ENCODE measurements at regions not wholly inside any gene's neighbourhood (a gene's known extent, or its start where the extent isn't known, plus 50 kb on each side); places are given as distances from the start of the nearest gene placed in this dataset.
"Not testable (repeated sequence)": the region's sequence is repeated elsewhere in the genome, so short reads cannot be mapped to it uniquely, and the experiment has no call there.

GRCh38 chr2:12882393-12882792 lies 165.7 kb downstream of the TRIB2 start:
- no peak for DNase-seq

- DNase-seq, result no peak
Observed at GRCh38 chr2:12883906-12884305, 167.2 kb downstream of the TRIB2 start.

DNA sequence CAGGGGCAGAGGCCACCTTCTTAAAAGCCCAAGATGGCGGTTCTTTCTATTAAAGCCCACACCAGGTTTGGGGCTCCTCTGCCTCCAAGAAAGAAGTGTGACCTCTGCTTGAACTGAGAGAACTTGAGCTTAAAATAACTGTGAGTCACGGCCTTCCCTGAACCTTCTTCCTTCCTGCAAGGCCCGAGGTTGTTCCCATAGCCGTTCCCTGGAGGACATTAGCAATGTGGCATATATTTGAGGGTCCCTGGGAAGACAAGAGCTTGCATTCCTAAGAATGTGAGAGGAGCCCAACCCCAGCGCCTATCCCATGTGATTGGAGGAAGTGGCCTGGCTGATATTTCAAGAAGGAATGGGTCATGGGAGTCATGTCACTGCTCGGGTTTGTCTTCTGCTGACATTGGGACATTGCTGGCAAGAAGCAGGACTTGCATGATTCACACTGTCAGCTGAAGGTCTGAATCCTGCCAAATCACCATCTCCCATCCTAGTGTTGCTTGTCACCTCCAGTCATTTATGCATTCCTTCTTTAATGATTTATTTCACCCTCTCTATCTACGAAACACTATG lies 168.1 kb downstream of the TRIB2 start:
- no peak for DNase-seq

DNA sequence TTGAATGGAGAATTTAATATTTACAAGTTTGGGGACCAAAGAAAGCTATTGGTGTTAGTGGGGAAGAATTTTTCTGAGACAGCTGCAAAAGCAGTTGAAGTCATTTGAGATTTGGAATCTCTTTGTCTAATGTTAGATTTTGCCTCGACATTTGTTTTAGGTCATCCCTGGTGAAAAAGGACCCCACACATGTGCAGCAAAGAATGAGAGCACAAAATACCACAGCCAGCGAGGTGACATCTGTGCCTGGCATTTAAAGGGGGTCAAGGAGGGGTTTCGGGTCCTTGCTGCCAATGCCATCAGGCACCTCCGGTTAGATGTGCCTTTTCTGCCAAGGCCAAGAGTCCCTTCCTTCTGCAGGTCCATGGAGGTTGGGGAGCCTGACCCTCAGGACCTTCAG lies 173.3 kb downstream of the TRIB2 start:
- DNase-seq, result no peak

DNA sequence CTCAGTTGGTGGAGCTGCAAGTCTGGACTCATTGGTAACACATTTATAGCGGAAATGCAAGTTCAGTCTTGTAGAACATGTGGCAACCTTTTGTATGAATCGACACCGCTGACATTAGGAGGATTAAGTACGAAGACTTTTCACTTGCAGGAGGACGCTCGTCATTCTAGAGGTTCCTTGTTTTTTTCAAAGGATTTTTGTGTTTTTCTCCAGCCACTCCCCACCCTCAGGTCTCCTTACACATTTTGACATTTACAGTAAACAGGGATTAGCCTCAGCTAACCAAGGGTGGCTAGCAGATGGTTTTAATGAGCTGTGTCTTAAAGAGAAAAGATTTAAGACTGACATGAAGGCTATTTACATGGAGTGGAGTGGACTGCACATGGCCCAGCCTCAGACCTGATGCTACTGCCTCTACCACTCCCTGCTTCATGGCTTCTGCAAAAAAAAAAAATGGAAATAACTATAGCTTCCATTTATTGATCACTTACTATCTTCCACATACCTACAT lies 173.8 kb downstream of the TRIB2 start:
- no peak for DNase-seq

DNA sequence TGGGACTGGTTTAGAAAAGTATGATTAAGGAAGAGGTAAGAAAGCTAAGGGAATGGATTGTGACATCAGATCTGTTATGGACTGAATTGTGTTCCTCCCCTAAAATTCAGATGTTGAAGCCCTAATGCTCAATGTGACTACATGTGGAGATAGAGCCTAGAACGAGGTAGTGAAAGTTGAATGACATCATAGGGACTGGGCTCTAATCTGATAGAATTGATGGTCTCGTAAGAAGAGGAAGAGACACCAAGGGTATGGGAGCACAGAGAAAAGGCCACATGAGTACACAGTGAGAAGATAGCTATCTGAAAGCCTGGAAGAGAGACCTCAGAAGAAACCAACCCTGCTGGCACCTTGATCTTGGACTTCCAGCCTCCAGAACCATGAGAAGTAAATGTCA lies 178.3 kb downstream of the TRIB2 start:
- no peak for DNase-seq

DNA sequence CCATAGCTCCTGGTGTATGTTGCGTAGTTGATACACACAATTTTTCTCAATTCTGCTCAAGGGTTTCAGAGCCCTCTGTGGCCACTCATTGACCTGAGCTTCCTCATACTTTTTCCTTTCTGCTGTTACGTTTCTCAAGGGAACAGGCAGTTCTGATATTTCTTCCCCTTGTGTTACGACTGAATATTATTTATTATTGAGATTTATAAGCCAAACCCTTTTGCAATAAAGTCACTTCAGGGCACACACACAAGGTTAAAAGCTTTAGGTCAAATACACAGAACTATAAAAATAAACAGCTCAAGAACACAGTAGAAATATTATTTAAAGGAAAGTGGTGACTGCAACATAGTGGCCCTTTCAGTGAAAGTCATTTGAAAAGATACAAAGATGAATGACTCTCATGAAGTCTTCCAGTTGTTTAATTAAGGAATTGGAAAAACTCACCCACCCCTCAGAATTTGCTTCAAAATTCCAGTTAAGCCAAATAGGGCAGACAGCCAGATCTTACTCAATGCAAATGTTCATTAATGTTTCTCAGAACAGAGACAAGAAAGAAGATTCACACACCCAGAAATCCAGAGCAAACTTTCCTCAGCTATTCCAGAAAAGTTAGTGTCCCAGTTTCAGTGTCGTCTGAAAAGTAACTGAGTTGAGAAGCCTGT lies 179.7 kb downstream of the TRIB2 start:
- DNase-seq, result no peak

GRCh38 chr2:12897181-12897580 lies 180.4 kb downstream of the TRIB2 start:
- no peak for DNase-seq

GRCh38 chr2:12903272-12903671 lies 186.5 kb downstream of the TRIB2 start:
- DNase-seq, result no peak

- DNase-seq, result no peak
Observed at GRCh38 chr2:12910431-12910830, 193.7 kb downstream of the TRIB2 start.

DNA sequence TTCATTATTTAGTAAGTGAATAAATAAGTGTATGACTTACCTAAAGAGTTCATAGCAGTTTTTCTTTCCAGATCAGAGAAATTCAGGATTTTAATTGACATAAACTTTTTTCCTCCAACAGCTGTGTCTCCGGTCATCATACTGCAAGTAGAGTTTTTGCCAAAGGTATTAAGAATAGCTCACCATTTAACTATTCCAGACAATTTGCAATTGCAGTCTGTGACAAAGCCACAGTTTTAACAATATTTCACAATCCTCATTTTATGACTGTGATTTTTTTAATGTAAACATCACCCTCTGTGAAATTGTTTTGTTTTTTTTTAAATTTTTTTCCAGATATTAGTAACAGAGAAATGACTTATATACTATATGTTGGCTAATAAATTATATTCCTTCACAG lies 199.1 kb downstream of the TRIB2 start:
- DNase-seq, result no peak

GRCh38 chr2:12918138-12918834 lies 201.6 kb downstream of the TRIB2 start:
- DNase-seq, result no peak

DNA sequence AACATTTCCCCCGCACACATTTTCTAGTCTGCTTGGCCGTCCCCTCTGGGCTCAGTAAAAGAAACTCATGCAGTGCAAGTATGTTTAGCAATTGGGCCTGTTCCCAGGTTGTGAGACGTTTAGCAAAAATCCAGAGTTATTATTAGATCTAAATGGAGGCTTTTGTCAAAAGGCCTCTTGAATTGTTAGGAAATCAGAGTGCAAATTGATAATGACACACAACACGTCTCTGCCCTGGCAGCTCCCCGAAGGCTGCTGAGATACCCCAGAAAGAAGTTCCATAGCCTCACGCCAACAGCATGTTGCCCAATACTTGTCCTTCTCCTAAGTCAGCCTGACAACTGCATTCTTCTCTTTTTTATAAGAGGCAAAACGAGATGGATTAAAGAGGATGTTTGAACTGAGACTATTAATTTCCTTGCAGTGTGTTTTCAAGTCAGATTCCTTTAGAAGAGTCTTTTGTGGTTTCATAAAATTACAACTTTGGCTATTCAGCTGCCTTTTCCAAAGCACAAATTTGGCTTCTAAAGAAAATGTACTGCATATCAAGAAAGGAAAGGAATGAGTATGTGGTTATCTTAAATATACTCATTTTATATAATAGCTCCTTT lies 202.2 kb downstream of the TRIB2 start:
- no peak for DNase-seq

DNA sequence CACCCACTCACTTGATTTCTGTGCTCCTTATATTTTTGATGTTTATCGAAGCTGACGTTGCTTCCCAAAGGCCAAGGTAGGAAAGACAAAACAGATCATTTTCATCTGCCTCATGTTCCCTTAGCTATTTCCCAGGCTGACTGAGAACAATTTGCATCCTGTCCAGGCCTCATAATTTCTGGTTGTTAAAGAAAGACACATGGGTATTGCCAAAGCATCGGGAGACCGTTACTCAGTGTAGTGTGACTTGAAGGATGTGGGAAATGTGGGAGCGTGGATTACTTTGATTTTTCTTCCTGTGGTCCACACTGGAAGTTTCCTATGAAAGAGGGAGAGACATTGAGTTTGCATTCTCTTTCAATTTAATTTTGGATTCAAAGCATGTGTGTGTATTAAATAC lies 204.6 kb downstream of the TRIB2 start:
- DNase-seq, result no peak

DNA sequence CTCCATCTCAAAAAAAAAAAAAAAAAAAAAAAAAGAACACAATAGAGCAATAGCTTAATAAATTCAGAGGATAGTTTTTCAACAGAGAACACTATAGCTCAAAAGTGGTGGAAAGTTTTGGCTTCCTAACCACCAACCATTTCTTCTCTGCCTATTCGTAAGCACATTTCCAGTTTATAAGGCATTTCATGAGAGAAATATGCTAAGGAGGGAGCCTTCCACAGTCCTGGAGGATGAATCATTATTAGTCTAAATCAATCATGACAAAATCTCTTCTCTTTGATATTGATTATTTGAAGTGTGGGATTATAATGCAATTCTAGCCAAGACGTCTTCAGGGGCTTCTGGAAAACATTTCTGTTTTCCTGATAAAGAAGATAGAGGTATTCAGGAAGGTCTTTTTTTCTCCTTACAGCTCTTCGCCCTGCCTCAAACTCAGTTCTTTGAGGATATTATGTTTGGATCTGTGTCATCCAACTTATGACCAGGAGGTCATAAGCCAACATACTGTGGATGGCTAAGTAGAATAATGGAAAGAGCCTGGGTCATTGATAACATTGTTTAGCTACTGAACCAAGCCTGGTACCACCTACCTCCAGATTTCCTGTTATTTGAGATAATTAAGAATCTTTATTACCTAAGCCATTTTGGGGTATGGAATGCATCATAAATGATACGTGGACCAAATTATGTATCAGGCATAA lies 207.3 kb downstream of the TRIB2 start:
- no peak for DNase-seq

DNA sequence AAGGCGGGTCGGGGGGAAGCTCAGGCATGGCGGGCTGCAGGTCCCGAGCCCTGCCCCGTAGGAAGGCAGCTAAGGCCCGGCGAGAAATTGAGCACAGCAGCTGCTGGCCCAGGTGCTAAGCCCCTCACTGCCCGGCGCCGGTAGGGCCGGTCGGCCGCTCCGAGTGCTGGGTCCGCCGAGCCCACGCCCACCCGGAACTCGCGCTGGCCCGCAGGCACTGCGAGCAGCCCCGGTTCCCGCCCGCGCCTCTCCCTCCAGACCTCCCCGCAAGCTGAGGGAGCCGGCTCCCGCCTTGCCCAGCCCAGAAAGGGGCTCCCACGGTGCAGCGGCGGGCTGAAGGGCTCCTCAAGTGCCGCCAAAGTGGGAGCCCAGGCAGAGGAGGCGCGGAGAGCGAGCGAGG lies 209.9 kb downstream of the TRIB2 start:
- DNase-seq, result not testable (repeated sequence)

DNA sequence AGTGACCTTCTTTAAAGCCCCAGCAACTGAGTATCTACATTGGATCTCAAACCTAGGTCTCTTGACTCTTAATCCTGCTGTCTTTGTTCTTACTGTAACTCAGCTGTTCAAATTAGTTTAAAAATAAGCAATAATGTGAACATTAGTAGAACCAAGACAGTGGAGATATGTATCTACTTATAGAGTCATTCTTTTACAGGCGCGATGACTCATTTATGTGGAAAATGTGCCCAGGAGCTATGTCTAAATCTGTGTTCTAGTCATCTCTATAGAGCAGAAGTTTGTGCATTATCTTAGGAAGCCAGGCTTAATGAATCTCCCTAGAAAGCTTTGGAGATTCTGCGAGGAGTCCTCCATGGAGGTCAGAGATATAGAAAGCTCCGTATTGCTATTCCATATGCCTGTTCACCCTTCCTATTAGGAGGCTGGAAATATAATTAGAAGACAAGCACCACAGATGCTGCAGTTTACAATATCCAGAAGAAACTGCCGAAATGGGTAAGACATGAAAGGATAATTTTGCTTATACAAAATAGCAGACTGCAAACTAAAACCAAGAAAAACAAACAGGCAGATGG lies 211.6 kb downstream of the TRIB2 start:
- DNase-seq, result no peak

- DNase-seq, result no peak
Observed at GRCh38 chr2:12928775-12929401, 212.2 kb downstream of the TRIB2 start.

GRCh38 chr2:12929758-12930157 lies 213.0 kb downstream of the TRIB2 start:
- no peak for DNase-seq

GRCh38 chr2:12930391-12930790 lies 213.7 kb downstream of the TRIB2 start:
- DNase-seq, result no peak

DNA sequence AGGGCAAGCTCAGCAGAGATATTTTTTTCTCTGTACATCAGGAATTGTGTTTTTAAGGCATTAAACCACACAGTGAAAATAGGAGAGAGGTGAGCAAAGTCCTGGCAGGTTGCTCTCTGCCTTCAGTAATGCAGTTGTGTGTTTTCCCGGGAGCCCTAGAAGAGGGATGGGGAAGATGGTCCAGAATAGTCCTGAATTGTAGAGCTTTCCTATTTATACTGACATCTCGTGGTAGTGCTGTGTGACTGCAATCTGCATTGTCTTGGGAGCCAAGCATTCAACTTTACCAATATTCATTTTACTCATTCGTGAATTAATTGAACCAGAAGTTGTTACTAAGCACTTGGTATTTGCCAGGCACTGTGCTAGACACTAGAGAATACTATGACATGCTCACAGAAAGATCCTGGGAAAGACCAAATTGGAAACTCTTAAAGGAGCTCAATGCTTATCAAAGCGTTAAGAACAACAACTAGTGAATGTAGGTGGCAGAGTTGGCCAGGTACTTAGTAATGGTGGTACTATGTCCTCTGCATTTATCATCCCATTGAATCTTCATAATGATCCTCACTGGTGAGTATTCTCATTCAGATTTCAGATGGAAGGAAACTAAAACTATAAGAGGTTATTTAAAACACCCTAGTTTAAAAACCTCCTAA lies 214.6 kb downstream of the TRIB2 start:
- DNase-seq, result peak; percentile 8

DNA sequence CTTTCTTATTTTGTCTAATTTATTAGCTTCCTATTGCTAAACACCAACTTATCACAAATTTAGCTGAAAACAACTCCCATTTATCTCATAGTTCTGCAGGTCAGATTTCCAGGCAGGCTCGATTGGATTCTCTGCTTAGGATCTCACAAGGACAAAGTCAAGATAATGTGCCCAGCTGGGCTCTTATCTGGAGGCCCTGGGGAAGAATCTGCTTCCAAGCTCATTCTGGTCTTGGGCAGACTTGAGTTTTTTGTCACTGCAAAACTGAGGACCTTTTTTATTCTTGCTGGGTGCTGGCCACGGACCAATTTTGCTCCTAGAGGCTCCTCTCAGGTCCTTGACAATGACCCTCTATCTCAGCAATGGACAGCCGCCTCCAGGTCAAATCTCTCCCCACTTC lies 215.5 kb downstream of the TRIB2 start:
- no peak for DNase-seq

Measured in NCI-H1105 (cell line).